BLaER1 (cell line): ENCODE measurements at regions not wholly inside any gene's neighbourhood (a gene's known extent, or its start where the extent isn't known, plus 50 kb on each side); places are given as distances from the start of the nearest gene placed in this dataset.

ENCODE experiments used
- H3K27ac ChIP-seq: shearing (Covaris generic); formaldehyde crosslinking; 2 replicates; pipeline ENCODE4 v1.8.1; 2022
- H3K27me3 ChIP-seq: shearing (Covaris generic); formaldehyde crosslinking; 2 replicates; pipeline ENCODE4 v1.8.1; 2022
- H3K36me3 ChIP-seq: shearing (Covaris generic); formaldehyde crosslinking; 2 replicates; pipeline ENCODE4 v1.8.1; 2022
- H3K4me1 ChIP-seq: shearing (Covaris generic); formaldehyde crosslinking; 2 replicates; pipeline ENCODE4 v1.8.1; 2022
- H3K4me2 ChIP-seq: shearing (Covaris generic); formaldehyde crosslinking; 2 replicates; pipeline ENCODE4 v1.8.1; 2022
- H3K4me3 ChIP-seq: shearing (Covaris generic); formaldehyde crosslinking; 2 replicates; pipeline ENCODE4 v1.8.1; 2022
- H3K9ac ChIP-seq: shearing (Covaris generic); formaldehyde crosslinking; 2 replicates; pipeline ENCODE4 v1.8.1; 2022
- H3K9me3 ChIP-seq: shearing (Covaris generic); formaldehyde crosslinking; 2 replicates; pipeline ENCODE4 v1.8.1; 2022
- H4K20me1 ChIP-seq: shearing (Covaris generic); formaldehyde crosslinking; 2 replicates; pipeline ENCODE4 v1.8.1; 2022
- Cebpa-rat ChIP-seq: shearing (Covaris generic); IDR thresholded peaks from 2 replicates; pipeline ENCODE4 v1.8.1; 2022

GRCh38 chr10:30256084-30256483, 93.0 kb downstream of the MTPAP start:
- H3K4me1 ChIP-seq = no peaks in the 10 kb centered on the region

GRCh38 chr10:30254926-30255325, 94.2 kb downstream of the MTPAP start:
- H3K27ac ChIP-seq = no peak overlapping the region
- no peaks in the 10 kb centered on the region for H3K36me3 ChIP-seq
- no peak overlapping the region for H3K9ac ChIP-seq
- H3K4me1 ChIP-seq = no peaks in the 10 kb centered on the region
- no peaks in the 10 kb centered on the region for H3K27me3 ChIP-seq
- no peak for TF ChIP-seq Cebpa-rat
- H3K4me2 ChIP-seq = no peak overlapping the region
- no peaks in the 10 kb centered on the region for H4K20me1 ChIP-seq
- H3K4me3 ChIP-seq = no peak overlapping the region
- H3K9me3 ChIP-seq = peaks cover 18% of the 10 kb centered on the region

More at GRCh38 chr10:30256084-30256483, 93.0 kb downstream of the MTPAP start:
- no peak for TF ChIP-seq Cebpa-rat
- Histone ChIP-seq H4K20me1 (no peaks in the 10 kb centered on the region), H3K27ac (no peak overlapping the region), H3K27me3 (no peaks in the 10 kb centered on the region), H3K9ac (no peak overlapping the region), H3K9me3 (peaks cover 18% of the 10 kb centered on the region), H3K4me3 (no peak overlapping the region), H3K36me3 (no peaks in the 10 kb centered on the region), H3K4me2 (no peak overlapping the region)

DNA sequence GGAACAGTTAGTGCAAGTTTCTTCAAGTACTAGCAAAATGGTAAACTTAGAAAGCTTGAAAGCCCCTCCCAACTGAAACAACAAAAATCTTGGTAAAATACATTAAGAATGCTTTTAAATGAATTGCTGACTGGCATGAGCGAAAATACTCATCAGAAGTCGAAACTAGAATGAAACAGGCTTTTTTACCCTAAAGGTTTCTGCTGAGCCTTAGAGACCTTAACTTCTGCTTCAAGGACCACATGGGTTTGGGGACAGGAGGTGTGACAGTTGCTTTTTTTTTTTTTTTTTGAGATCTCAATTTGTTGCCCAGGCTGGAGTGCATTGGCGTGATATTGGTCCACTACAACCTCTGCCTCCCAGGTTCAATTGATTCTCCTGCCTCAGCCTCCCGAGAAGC, 100.3 kb downstream of the MTPAP start:
- H3K9me3 ChIP-seq = peaks cover 18% of the 10 kb centered on the region
- no peak overlapping the region for H3K27ac ChIP-seq
- no peak for TF ChIP-seq Cebpa-rat
- H3K4me3 ChIP-seq = no peak overlapping the region
- H3K4me2 ChIP-seq = no peak overlapping the region
- no peak overlapping the region for H3K9ac ChIP-seq
- peaks cover 5% of the 10 kb centered on the region; the same call in 1 of the 2 replicates for H3K4me1 ChIP-seq
- no peaks in the 10 kb centered on the region for H4K20me1 ChIP-seq
- no peaks in the 10 kb centered on the region for H3K36me3 ChIP-seq
- H3K27me3 ChIP-seq = no peaks in the 10 kb centered on the region

GRCh38 chr10:30247704-30248103, 101.4 kb downstream of the MTPAP start:
- Histone ChIP-seq H3K27me3 (no peaks in the 10 kb centered on the region), H4K20me1 (no peaks in the 10 kb centered on the region), H3K36me3 (no peaks in the 10 kb centered on the region), H3K9ac (no peak overlapping the region), H3K9me3 (peaks cover 8% of the 10 kb centered on the region), H3K4me1 (peaks cover 5% of the 10 kb centered on the region; the same call in 1 of the 2 replicates), H3K27ac (no peak overlapping the region), H3K4me3 (peak overlapping the region; percentile 5; the same call in 1 of the 2 replicates), H3K4me2 (no peak overlapping the region)
- no peak for TF ChIP-seq Cebpa-rat

- Histone ChIP-seq H3K27me3 (no peaks in the 10 kb centered on the region), H3K9me3 (no peaks in the 10 kb centered on the region), H3K4me2 (no peak overlapping the region), H4K20me1 (no peaks in the 10 kb centered on the region), H3K27ac (no peak overlapping the region), H3K4me1 (peaks cover 41% of the 10 kb centered on the region), H3K36me3 (no peaks in the 10 kb centered on the region), H3K4me3 (no peak overlapping the region), H3K9ac (no peak overlapping the region)
- TF ChIP-seq Cebpa-rat = no peak
Observed at GRCh38 chr10:30241422-30242110, 107.5 kb downstream of the MTPAP start.

GRCh38 chr10:30238836-30239235, 110.2 kb downstream of the MTPAP start:
- TF ChIP-seq Cebpa-rat = no peak
- Histone ChIP-seq H3K4me2 (peak overlapping the region; percentile 69), H3K27ac (peak overlapping the region; percentile 64), H3K27me3 (no peaks in the 10 kb centered on the region), H3K36me3 (no peaks in the 10 kb centered on the region), H4K20me1 (no peaks in the 10 kb centered on the region), H3K9me3 (0 out of 2 replicates have a peak, but pooled peaks cover 9% of the 10 kb centered on the region), H3K4me3 (no peak overlapping the region), H3K4me1 (peaks cover 37% of the 10 kb centered on the region), H3K9ac (no peak overlapping the region)

DNA sequence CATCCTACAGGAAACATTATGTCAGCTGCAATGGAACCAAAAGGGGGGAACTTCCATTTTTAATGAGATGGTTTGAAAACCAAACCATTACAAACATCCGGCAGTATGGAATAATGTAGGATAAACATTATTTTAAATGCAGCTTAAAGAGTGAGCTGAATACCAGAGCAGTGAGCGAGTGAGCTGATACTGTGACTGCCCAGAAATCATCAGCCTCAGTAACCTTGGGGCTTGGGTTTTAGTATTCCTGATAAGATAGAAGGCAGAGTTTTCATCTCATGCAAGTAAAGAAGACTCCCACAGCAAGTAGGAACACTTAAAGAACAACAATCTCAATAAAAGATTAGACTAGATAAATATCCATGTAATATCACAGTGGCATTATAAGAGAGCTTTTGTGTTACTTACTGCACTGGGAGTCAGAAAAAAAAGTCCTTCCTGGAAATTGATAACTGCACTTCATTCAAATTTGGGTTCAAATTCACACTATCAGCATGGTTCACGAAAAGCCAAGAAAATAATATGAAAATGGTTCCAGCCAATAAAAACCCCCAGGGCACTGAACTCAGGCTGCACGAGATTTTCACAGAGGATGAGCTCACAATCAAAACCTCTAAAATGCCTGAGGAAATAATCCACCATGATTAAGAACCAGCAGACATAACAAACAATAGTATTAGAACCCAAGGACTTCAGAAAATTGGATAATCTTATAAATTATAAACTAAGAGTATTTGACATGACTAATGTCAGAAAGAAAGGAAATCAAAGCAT, 115.7 kb downstream of the MTPAP start:
- Histone ChIP-seq H3K4me2 (no peak overlapping the region), H4K20me1 (no peaks in the 10 kb centered on the region), H3K9ac (no peak overlapping the region), H3K9me3 (0 out of 2 replicates have a peak, but pooled peaks cover 9% of the 10 kb centered on the region), H3K36me3 (no peaks in the 10 kb centered on the region), H3K27ac (0 out of 2 replicates have a peak overlapping the region, but pooled peaks have one; percentile 3), H3K27me3 (no peaks in the 10 kb centered on the region), H3K4me3 (no peak overlapping the region), H3K4me1 (peaks cover 51% of the 10 kb centered on the region)
- no peak for TF ChIP-seq Cebpa-rat

DNA sequence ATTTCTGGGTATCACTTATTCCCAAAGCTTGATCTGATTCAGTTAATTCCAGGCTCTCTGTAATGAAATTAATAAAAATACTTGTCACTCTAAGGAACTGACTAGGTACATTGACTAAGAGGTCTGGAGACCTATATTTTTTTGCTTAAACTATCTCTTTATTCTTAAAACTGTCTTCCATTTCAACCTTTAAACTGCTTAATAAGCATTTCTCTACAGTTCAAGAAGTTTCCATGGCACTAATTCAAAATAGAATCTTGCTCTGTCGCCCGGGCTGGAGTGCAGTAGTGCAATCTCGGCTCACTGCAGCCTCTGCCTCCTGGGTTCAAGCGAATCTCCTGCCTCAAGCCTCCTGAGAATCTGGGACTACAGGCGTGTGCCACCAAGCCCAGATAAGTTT, 117.4 kb downstream of the MTPAP start:
- no peak for TF ChIP-seq Cebpa-rat
- no peak overlapping the region for H3K27ac ChIP-seq
- peak overlapping the region; percentile 33 for H3K4me2 ChIP-seq

DNA sequence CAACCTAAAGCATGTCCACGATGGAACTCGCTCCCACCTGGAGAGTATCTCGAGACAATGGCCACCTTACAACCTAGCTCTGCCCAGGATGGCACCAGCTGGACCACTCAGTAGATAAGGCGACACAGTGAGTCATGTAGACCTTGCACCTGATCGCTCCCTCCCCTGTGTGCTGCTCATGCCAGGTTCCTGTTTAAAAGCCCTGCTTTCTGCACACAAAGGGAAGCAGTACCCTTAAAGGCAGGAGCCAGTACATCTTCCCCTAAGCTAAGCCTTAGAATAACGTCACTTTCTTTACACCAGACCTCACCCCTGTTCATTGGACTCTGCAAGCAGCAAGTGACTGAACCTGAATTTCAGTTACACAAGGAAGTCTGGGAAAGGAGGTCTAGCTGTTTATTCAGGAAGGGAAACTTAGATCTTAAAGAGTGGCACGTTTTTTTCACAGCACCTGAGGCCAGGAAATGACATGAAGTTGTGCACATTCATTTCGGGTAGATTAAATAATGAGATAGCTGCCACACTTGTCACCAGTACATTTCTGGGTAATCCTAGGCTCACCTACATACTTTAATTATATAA, 117.9 kb downstream of the MTPAP start:
- H3K27me3 ChIP-seq = no peaks in the 10 kb centered on the region
- TF ChIP-seq Cebpa-rat = no peak
- H3K4me2 ChIP-seq = peak overlapping the region; percentile 33
- H3K4me1 ChIP-seq = peaks cover 62% of the 10 kb centered on the region
- H3K36me3 ChIP-seq = no peaks in the 10 kb centered on the region
- no peak overlapping the region for H3K9ac ChIP-seq
- H3K4me3 ChIP-seq = no peak overlapping the region
- 0 out of 2 replicates have a peak, but pooled peaks cover 9% of the 10 kb centered on the region for H3K9me3 ChIP-seq
- no peaks in the 10 kb centered on the region for H4K20me1 ChIP-seq
- peak overlapping the region; percentile 13; the same call in 1 of the 2 replicates for H3K27ac ChIP-seq

More for the DNA sequence above, 117.4 kb downstream of the MTPAP start:
- H3K27me3 ChIP-seq = no peaks in the 10 kb centered on the region
- H3K9me3 ChIP-seq = 0 out of 2 replicates have a peak, but pooled peaks cover 9% of the 10 kb centered on the region
- H3K4me1 ChIP-seq = peaks cover 56% of the 10 kb centered on the region
- no peaks in the 10 kb centered on the region for H4K20me1 ChIP-seq
- H3K9ac ChIP-seq = no peak overlapping the region
- no peak overlapping the region for H3K4me3 ChIP-seq
- no peaks in the 10 kb centered on the region for H3K36me3 ChIP-seq
